H1 (cell line): ENCODE measurements at regions not wholly inside any gene's neighbourhood (a gene's known extent, or its start where the extent isn't known, plus 50 kb on each side); places are given as distances from the start of the nearest gene placed in this dataset.

Experiments used
- CTCF ChIA-PET: fragments of 300-600 bp; sonication (Branson Sonifier 250); formaldehyde crosslinking; loops from one replicate; lab custom pipeline; 2021; ENCODE audit not compliant: partially characterized antibody; lab: Charles Lee
- POLR2A ChIA-PET: fragments of 300-600 bp; sonication (Branson Sonifier 250); formaldehyde crosslinking; loops from one replicate; lab custom pipeline; 2021; ENCODE audit warnings: inconsistent platforms; ENCODE audit not compliant: partially characterized antibody; lab: Charles Lee
- DNase-seq, 2 experiments: peaks; one replicate each; pipeline versions ENCODE4 v3.0.0 to v3.0.0-alpha.2; 2010 to 2022; ENCODE audit warnings: low spot score in 2 of 2, low read depth in 1 of 2, mixed read lengths in 1 of 2
- FAIRE-seq: peaks from 2 replicates; lab custom pipeline; 2011; peaks lifted over from hg19 to GRCh38; lab: Jason Lieb, UNC
- H2AFZ ChIP-seq: 2 replicates; pipeline ENCODE4 v1.8.1; 2012; ENCODE audit warnings: low read length, inconsistent platforms
- H2AK5ac ChIP-seq: 2 replicates; pipeline ENCODE4 v1.6.1; 2013; ENCODE audit warnings: low read depth, low read length
- H2BK120ac ChIP-seq: replicated peaks from 2 replicates; pipeline ENCODE3; 2013; ENCODE audit warnings: low read depth, low read length, inconsistent platforms
- H2BK12ac ChIP-seq: 2 replicates; pipeline ENCODE4 v1.6.1; 2013; ENCODE audit warnings: low read depth, low read length
- H2BK15ac ChIP-seq: 2 replicates; pipeline ENCODE4 v1.6.1; 2013; ENCODE audit warnings: low read length
- H2BK20ac ChIP-seq: 2 replicates; pipeline ENCODE4 v1.6.1; 2013; ENCODE audit warnings: low read length
- H2BK5ac ChIP-seq: 2 replicates; pipeline ENCODE4 v1.6.1; 2013; ENCODE audit warnings: low read depth, low read length
- H3K14ac ChIP-seq: 2 replicates; pipeline ENCODE4 v1.6.1; 2013; ENCODE audit warnings: inconsistent platforms; ENCODE audit not compliant: insufficient read length
- H3K18ac ChIP-seq: 2 replicates; pipeline ENCODE4 v1.6.1; 2013; ENCODE audit warnings: low read length; ENCODE audit errors: extremely low read depth
- H3K23ac ChIP-seq: 2 replicates; pipeline ENCODE4 v1.6.1; 2013; ENCODE audit warnings: inconsistent platforms; ENCODE audit not compliant: insufficient read length
- H3K23me2 ChIP-seq: 2 replicates; pipeline ENCODE4 v1.6.1; 2013; ENCODE audit warnings: low read depth, low read length
- H3K27ac ChIP-seq: 2 replicates; pipeline ENCODE4 v1.6.1; 2011; ENCODE audit warnings: low read depth, low read length, inconsistent platforms
- H3K27me3 ChIP-seq, 4 experiments: replicated peaks in 1 of 4; 1 replicate in 1 of 4; 2 replicates in 3 of 4; pipeline versions ENCODE4 v1.6.1 to v1.8.1; 2011 to 2013; ENCODE audit warnings: low read length in 3 of 4, mild to moderate bottlenecking in 3 of 4, inconsistent platforms in 2 of 4, mixed read lengths in 2 of 4, moderate library complexity in 1 of 4; ENCODE audit not compliant: control insufficient read depth in 3 of 4, insufficient read depth in 3 of 4; ENCODE audit errors: extremely low read depth in 1 of 4
- H3K36me3 ChIP-seq, 4 experiments: 2 replicates each; pipeline versions ENCODE4 v1.6.1 to v1.8.1; 2011 to 2013; ENCODE audit warnings: mild to moderate bottlenecking in 4 of 4, low read length in 3 of 4, moderate library complexity in 2 of 4, control low read depth in 1 of 4, inconsistent platforms in 1 of 4; ENCODE audit not compliant: insufficient read depth in 4 of 4, control insufficient read depth in 2 of 4
- H3K4ac ChIP-seq: replicated peaks from 2 replicates; pipeline ENCODE3; 2013; ENCODE audit warnings: low read length, low read depth, mixed read lengths, inconsistent platforms; ENCODE audit not compliant: insufficient read length
- H3K4me1 ChIP-seq, 4 experiments: replicated peaks in 1 of 4; 1 replicate in 1 of 4; 2 replicates in 3 of 4; pipeline versions ENCODE4 v1.6.1 to v1.8.1; 2011 to 2013; ENCODE audit warnings: low read length in 3 of 4, inconsistent platforms in 2 of 4, mixed read lengths in 1 of 4; ENCODE audit not compliant: insufficient read depth in 4 of 4, control insufficient read depth in 3 of 4
- H3K4me2 ChIP-seq, 2 experiments: 2 replicates each; pipeline versions ENCODE4 v1.6.1 to v1.8.1; 2011 to 2013; ENCODE audit warnings: low read depth in 2 of 2, low read length in 2 of 2, control low read depth in 1 of 2, inconsistent platforms in 1 of 2, mild to moderate bottlenecking in 1 of 2; ENCODE audit not compliant: insufficient read depth in 1 of 2
- H3K4me3 ChIP-seq, 4 experiments: fragments of 200-600, 300-600 bp in 1 of 4; sonication (generic), shearing (Covaris generic), sonication (Bioruptor Twin) in 1 of 4; 2 replicates each; pipeline versions ENCODE4 v1.5.1 to v1.8.1; 2011 to 2016; ENCODE audit warnings: low read length in 4 of 4, low read depth in 3 of 4, control low read depth in 2 of 4, inconsistent platforms in 2 of 4, mild to moderate bottlenecking in 2 of 4, mixed read lengths in 1 of 4, moderate library complexity in 1 of 4; ENCODE audit not compliant: insufficient read depth in 2 of 4; ENCODE audit errors: extremely low read depth in 1 of 4
- H3K56ac ChIP-seq: replicated peaks from 2 replicates; pipeline ENCODE3; 2013; ENCODE audit warnings: low read depth, mild to moderate bottlenecking, mixed read lengths, low read length, inconsistent platforms; ENCODE audit not compliant: insufficient read length
- H3K79me1 ChIP-seq: 2 replicates; pipeline ENCODE4 v1.6.1; 2013; ENCODE audit warnings: low read depth, low read length, control low read depth
- H3K79me2 ChIP-seq, 2 experiments: 2 replicates each; pipeline versions ENCODE4 v1.6.1 to v1.8.1; 2012 to 2013; ENCODE audit warnings: low read length in 2 of 2, mild to moderate bottlenecking in 2 of 2, inconsistent platforms in 1 of 2; ENCODE audit not compliant: insufficient read depth in 2 of 2, control insufficient read depth in 1 of 2
- H3K9ac ChIP-seq, 4 experiments: replicated peaks in 1 of 4; 1 replicate in 1 of 4; 2 replicates in 3 of 4; pipeline versions ENCODE4 v1.6.1 to v1.8.1; 2011 to 2013; ENCODE audit warnings: low read depth in 3 of 4, low read length in 3 of 4, control low read depth in 2 of 4, mild to moderate bottlenecking in 2 of 4, moderate library complexity in 2 of 4, inconsistent platforms in 1 of 4; ENCODE audit errors: extremely low read depth in 1 of 4
- H3K9me3 ChIP-seq, 2 experiments: 2 replicates each; pipeline versions ENCODE4 v1.6.1 to v1.8.1; 2012 to 2013; ENCODE audit warnings: mild to moderate bottlenecking in 2 of 2, moderate library complexity in 2 of 2, control low read depth in 1 of 2, inconsistent platforms in 1 of 2, low read depth in 1 of 2, low read length in 1 of 2, mixed read lengths in 1 of 2; ENCODE audit not compliant: insufficient read depth in 2 of 2
- H4K20me1 ChIP-seq, 2 experiments: replicated peaks in 1 of 2; 2 replicates each; pipeline versions ENCODE3 to v1.8.1; 2011 to 2013; ENCODE audit warnings: inconsistent platforms in 2 of 2, low read length in 2 of 2, mild to moderate bottlenecking in 1 of 2; ENCODE audit not compliant: insufficient read depth in 2 of 2, control insufficient read depth in 1 of 2
- H4K5ac ChIP-seq: 2 replicates; pipeline ENCODE4 v1.6.1; 2013; ENCODE audit warnings: low read length, low read depth, mixed read lengths, inconsistent platforms; ENCODE audit not compliant: insufficient read length
- H4K8ac ChIP-seq: 2 replicates; pipeline ENCODE4 v1.8.0; 2013; ENCODE audit warnings: mild to moderate bottlenecking, moderate library complexity, low read length, inconsistent platforms; ENCODE audit not compliant: insufficient read depth; ENCODE audit errors: extremely low read depth
- H4K91ac ChIP-seq: replicated peaks from 2 replicates; pipeline ENCODE3; 2013; ENCODE audit warnings: low read length, mixed read lengths, inconsistent platforms; ENCODE audit not compliant: insufficient read length
- CHD1 ChIP-seq: IDR thresholded peaks from 2 replicates; pipeline ENCODE4 v1.6.1; 2012; ENCODE audit warnings: low read depth, low read length, improper control_type of control experiment
- CTCF ChIP-seq, 3 experiments: IDR thresholded peaks; 1 replicate in 2 of 3; 2 replicates in 1 of 3; pipeline versions ENCODE4 v1.5.1 to v1.6.1; 2011; ENCODE audit warnings: low read length in 3 of 3, mild to moderate bottlenecking in 3 of 3, inconsistent platforms in 2 of 3, low read depth in 1 of 3, moderate library complexity in 1 of 3; ENCODE audit not compliant: insufficient read depth in 1 of 3; ENCODE audit errors: control extremely low read depth in 1 of 3
- RAD21 ChIP-seq, 2 experiments: IDR thresholded peaks in 1 of 2; conservative IDR thresholded peaks in 1 of 2; 2 replicates each; pipeline ENCODE4 v1.6.1; 2011; ENCODE audit warnings: low read depth in 2 of 2, low read length in 2 of 2, improper control_type of control experiment in 1 of 2, inconsistent platforms in 1 of 2, mild to moderate bottlenecking in 1 of 2, moderate library complexity in 1 of 2
- SIN3A ChIP-seq, 2 experiments: IDR thresholded peaks in 1 of 2; conservative IDR thresholded peaks in 1 of 2; 2 replicates each; pipeline ENCODE4 v1.6.1; 2011 to 2012; ENCODE audit warnings: low read length in 2 of 2, improper control_type of control experiment in 1 of 2, low read depth in 1 of 2, mild to moderate bottlenecking in 1 of 2
- SP1 ChIP-seq: IDR thresholded peaks from 2 replicates; pipeline ENCODE4 v1.6.1; 2011; ENCODE audit warnings: low read depth, low read length
- TAF7 ChIP-seq: optimal IDR thresholded peaks from 2 replicates; pipeline ENCODE3; 2011; ENCODE audit warnings: low read depth, mild to moderate bottlenecking, inconsistent platforms, low read length, moderate library complexity, borderline replicate concordance
- TEAD4 ChIP-seq: IDR thresholded peaks from 2 replicates; pipeline ENCODE4 v1.6.1; 2012; ENCODE audit warnings: low read depth, low read length, inconsistent platforms, mixed read lengths
- ZNF274 ChIP-seq: IDR thresholded peaks from 2 replicates; pipeline ENCODE4 v1.7.0; 2012; ENCODE audit warnings: low read length, borderline replicate concordance; ENCODE audit errors: extremely low read depth
- WGBS, 2 experiments: shearing (Covaris generic) in 1 of 2; methylation state at CpG; one replicate each; pipeline versions ENCODE4 v1.1.6 to v1.1.7; 2013 to 2015; ENCODE audit warnings: low lambda C conversion rate in 2 of 2, mixed read lengths in 2 of 2, inconsistent platforms in 1 of 2, low coverage in 1 of 2, missing lambda C conversion rate in 1 of 2; ENCODE audit not compliant: insufficient replicate concordance in 2 of 2, insufficient coverage in 1 of 2, insufficient read length in 1 of 2; ENCODE audit errors: extremely low coverage in 1 of 2, missing lambda C conversion rate in 1 of 2; 5-methylcytosine and 5-hydroxymethylcytosine counted together

GRCh38 chr4:129167640-129168260 is 71.8 kb downstream of the C4orf33 start:
- Histone ChIP-seq H2BK5ac (no peak overlapping the region), H3K4me1 (no peaks in the 10 kb centered on the region), H4K5ac (no peak overlapping the region), H4K8ac (no peak overlapping the region), H2BK12ac (no peak overlapping the region), H2BK20ac (no peak overlapping the region), H3K23ac (no peak overlapping the region), H3K23me2 (no peaks in the 10 kb centered on the region), H3K36me3 (no peaks in the 10 kb centered on the region), H3K4ac (no peak overlapping the region), H2AK5ac (no peak overlapping the region), H4K20me1 (no peaks in the 10 kb centered on the region), H3K27me3 (no peaks in the 10 kb centered on the region), H3K27ac (no peak overlapping the region), H3K79me2 (no peaks in the 10 kb centered on the region), H3K18ac (no peak overlapping the region), H4K91ac (no peak overlapping the region), H3K4me3 (no peak overlapping the region), H3K9me3 (no peaks in the 10 kb centered on the region), H3K14ac (no peak overlapping the region), H3K4me2 (peak overlapping the region in 1 of 2 experiments; percentile 7; a peak in 2 of 4 replicates), H2BK120ac (no peak overlapping the region), H3K79me1 (no peaks in the 10 kb centered on the region), H2BK15ac (no peak overlapping the region), H2AFZ (0 out of 2 replicates have a peak overlapping the region, but pooled peaks have one; percentile 36), H3K56ac (no peak overlapping the region), H3K9ac (no peak overlapping the region)
- CTCF ChIA-PET: interaction anchor here (0.9 to 2.1 kb wide), 11 partner anchors 10 to 68 kb away, joined by 3 to 13 read pairs (median 4); no protein-coding TSS in a partner anchor
- FAIRE-seq (peak; percentile 78), DNase-seq (peak in 1 of 2 experiments; percentile 51)
- 53% methylated on average over 13 of the region's 13 CpGs; no CpG with 5 or more reads in 1 of the 2 experiments for WGBS, 2 experiments
- POLR2A ChIA-PET: interaction anchor here (1.0 kb wide), 1 partner anchor 74 kb away, joined by 3 read pairs; the partner anchor contains the start of gene SCLT1
- TF ChIP-seq SIN3A (conservative IDR thresholded peaks at IDR 0.05 in 1 of 2, IDR thresholded peaks at IDR 0.05 in 1 of 2; ENCODE audit: low read depth in 1 of 2, low read length in 2 of 2) (no peak), ZNF274 (no peak), CTCF (IDR thresholded peaks at IDR 0.05; ENCODE audit: control extremely low read depth in 1 of 3, insufficient read depth in 1 of 3, low read depth in 1 of 3, low read length in 3 of 3) (peak; percentile 16 to 60 (median 55)), CHD1 (no peak), TEAD4 (0 out of 2 replicates have a peak, but pooled peaks have one; percentile 51), SP1 (no peak), TAF7 (no peak), RAD21 (IDR thresholded peaks at IDR 0.05 in 1 of 2, conservative IDR thresholded peaks at IDR 0.05 in 1 of 2; ENCODE audit: low read depth in 2 of 2, low read length in 2 of 2) (peak; percentile 62 to 69)
